Embryonic facial prominence (tissue), 1 donor: ENCODE measurements at regions not wholly inside any gene's neighbourhood (a gene's known extent, or its start where the extent isn't known, plus 50 kb on each side); places are given as distances from the start of the nearest gene placed in this dataset.
A peak's percentile ranks its signal among the peaks of the same experiment; 100 is the strongest.
"Not testable (repeated sequence)": the region's sequence is repeated elsewhere in the genome, so short reads cannot be mapped to it uniquely, and the experiment has no call there.

Experiments
- DNase-seq: peaks from one replicate; pipeline ENCODE4 v3.0.0-alpha.2; 2016; ENCODE audit errors: extremely low spot score

- no peak for DNase-seq
These were observed 147.8 kb downstream of the ATXN7L3B start for GRCh38 chr12:74685385-74685784.

GRCh38 chr12:74689071-74689655 lies 151.5 kb downstream of the ATXN7L3B start:
- peak; percentile 16 for DNase-seq

- DNase-seq, result no peak
These were observed 152.3 kb downstream of the ATXN7L3B start for GRCh38 chr12:74689929-74690328.

GRCh38 chr12:74719447-74719846 lies 181.8 kb downstream of the ATXN7L3B start:
- no peak for DNase-seq

- no peak for DNase-seq
These were observed 185.1 kb downstream of the ATXN7L3B start for GRCh38 chr12:74722709-74723108.

- DNase-seq, result no peak
These were observed 187.5 kb downstream of the ATXN7L3B start for GRCh38 chr12:74725154-74725553.

- no peak for DNase-seq
These were observed 190.4 kb downstream of the ATXN7L3B start for GRCh38 chr12:74728006-74728405.

GRCh38 chr12:74732164-74732784 lies 194.6 kb downstream of the ATXN7L3B start:
- DNase-seq, result no peak

GRCh38 chr12:74732826-74733225 lies 195.2 kb downstream of the ATXN7L3B start:
- no peak for DNase-seq

- no peak for DNase-seq
These were observed 203.5 kb downstream of the ATXN7L3B start for GRCh38 chr12:74741112-74741511.

- peak; percentile 13 for DNase-seq
These were observed 209.7 kb downstream of the ATXN7L3B start for GRCh38 chr12:74747305-74747704.

GRCh38 chr12:74751441-74751840 lies 213.8 kb downstream of the ATXN7L3B start:
- no peak for DNase-seq

GRCh38 chr12:74752215-74752614 lies 214.6 kb downstream of the ATXN7L3B start:
- no peak for DNase-seq

GRCh38 chr12:74770552-74770951 lies 232.9 kb downstream of the ATXN7L3B start:
- DNase-seq, result no peak

GRCh38 chr12:74775276-74775675 lies 237.6 kb downstream of the ATXN7L3B start:
- no peak for DNase-seq

- DNase-seq, result no peak
These were observed 238.7 kb downstream of the ATXN7L3B start for GRCh38 chr12:74776378-74776777.

GRCh38 chr12:74780182-74780849 lies 242.7 kb downstream of the ATXN7L3B start:
- no peak for DNase-seq

GRCh38 chr12:74780850-74781241 lies 243.2 kb downstream of the ATXN7L3B start:
- not testable (repeated sequence) for DNase-seq

- no peak for DNase-seq
These were observed 244.4 kb downstream of the ATXN7L3B start for GRCh38 chr12:74781991-74782485.

- no peak for DNase-seq
These were observed 253.3 kb downstream of the ATXN7L3B start for GRCh38 chr12:74790931-74791330.

- no peak for DNase-seq
These were observed 253.7 kb downstream of the ATXN7L3B start for GRCh38 chr12:74791365-74791764.

GRCh38 chr12:74794522-74794921 lies 256.9 kb downstream of the ATXN7L3B start:
- DNase-seq, result no peak

- no peak for DNase-seq
These were observed 264.0 kb downstream of the ATXN7L3B start for GRCh38 chr12:74801625-74802024.
